ENCODE measurements at regions not wholly inside any gene's neighbourhood (a gene's known extent, or its start where the extent isn't known, plus 50 kb on each side); places are given as distances from the start of the nearest gene placed in this dataset.

DNA sequence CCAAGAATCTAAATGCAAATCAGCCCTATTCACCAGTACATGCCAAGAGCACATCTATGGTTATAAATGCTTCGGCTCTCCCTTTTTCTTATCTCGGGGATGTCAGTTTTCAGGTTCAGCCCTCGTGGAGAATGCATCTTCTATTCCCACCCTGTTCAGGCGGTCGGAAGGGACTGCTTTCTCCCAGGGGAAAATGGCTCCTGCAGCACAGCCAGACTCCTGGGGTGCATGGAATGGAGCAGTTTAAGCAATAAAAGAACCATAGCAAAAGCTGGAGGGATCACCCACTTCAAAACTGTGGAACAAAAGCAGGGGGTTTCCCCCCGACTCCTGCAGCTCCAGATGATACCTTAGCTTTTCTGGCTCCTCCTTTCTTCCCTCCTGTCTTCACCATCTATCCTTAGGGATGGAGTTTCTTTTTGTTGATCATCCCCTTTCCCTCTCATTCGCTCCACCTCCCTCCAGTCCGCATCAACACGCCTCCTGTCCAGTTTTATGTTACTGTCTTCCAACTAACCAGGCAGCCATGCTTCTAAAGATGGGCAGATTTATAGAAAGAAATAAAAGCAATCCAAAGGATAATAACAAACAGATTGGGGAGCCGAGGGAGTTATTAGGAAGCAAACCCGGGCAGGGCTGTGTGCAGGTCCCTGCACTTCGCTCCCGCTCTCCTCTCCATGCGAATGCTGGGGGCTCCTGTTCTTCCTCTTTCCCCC is 356.2 kb upstream of the SMIM21 start:
- TF ChIP-seq EZH2 (optimal IDR thresholded peaks at IDR 0.05; ENCODE audit: low read depth, low read length) (no peak), CTCF (IDR thresholded peaks at IDR 0.05; ENCODE audit: low read length) (no peak), EZH2phosphoT487 (IDR thresholded peaks at IDR 0.05; ENCODE audit: low read length) (no peak)
